ENCODE measurements at regions not wholly inside any gene's neighbourhood (a gene's known extent, or its start where the extent isn't known, plus 50 kb on each side); places are given as distances from the start of the nearest gene placed in this dataset.

DNA sequence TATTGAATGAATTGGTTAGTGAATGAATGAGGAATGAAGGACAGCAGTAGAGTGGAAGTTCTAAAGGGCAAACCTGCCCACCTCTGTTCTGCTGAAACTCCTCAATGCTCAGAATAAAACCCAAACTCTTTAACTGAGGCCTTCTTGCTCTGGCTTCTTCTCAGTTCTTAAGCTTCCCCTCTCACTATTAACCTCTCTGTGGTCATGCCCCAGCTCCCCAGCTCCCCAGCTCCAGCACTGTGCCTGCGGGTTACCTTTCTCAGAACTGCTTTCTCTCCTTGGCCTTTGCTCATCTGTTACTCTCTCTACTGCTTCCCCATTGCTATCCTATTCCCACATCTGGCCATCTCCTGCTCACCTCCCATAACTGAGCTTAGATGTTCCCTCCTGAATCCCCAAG is 137.4 kb downstream of the NXPE2 start:
- TF ChIP-seq, protein P1, sequence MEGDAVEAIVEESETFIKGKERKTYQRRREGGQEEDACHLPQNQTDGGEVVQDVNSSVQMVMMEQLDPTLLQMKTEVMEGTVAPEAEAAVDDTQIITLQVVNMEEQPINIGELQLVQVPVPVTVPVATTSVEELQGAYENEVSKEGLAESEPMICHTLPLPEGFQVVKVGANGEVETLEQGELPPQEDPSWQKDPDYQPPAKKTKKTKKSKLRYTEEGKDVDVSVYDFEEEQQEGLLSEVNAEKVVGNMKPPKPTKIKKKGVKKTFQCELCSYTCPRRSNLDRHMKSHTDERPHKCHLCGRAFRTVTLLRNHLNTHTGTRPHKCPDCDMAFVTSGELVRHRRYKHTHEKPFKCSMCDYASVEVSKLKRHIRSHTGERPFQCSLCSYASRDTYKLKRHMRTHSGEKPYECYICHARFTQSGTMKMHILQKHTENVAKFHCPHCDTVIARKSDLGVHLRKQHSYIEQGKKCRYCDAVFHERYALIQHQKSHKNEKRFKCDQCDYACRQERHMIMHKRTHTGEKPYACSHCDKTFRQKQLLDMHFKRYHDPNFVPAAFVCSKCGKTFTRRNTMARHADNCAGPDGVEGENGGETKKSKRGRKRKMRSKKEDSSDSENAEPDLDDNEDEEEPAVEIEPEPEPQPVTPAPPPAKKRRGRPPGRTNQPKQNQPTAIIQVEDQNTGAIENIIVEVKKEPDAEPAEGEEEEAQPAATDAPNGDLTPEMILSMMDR (IDR thresholded peaks at IDR 0.05; ENCODE audit: low read depth, low read length, missing input control), result no peak
- TF ChIP-seq, protein P2, sequence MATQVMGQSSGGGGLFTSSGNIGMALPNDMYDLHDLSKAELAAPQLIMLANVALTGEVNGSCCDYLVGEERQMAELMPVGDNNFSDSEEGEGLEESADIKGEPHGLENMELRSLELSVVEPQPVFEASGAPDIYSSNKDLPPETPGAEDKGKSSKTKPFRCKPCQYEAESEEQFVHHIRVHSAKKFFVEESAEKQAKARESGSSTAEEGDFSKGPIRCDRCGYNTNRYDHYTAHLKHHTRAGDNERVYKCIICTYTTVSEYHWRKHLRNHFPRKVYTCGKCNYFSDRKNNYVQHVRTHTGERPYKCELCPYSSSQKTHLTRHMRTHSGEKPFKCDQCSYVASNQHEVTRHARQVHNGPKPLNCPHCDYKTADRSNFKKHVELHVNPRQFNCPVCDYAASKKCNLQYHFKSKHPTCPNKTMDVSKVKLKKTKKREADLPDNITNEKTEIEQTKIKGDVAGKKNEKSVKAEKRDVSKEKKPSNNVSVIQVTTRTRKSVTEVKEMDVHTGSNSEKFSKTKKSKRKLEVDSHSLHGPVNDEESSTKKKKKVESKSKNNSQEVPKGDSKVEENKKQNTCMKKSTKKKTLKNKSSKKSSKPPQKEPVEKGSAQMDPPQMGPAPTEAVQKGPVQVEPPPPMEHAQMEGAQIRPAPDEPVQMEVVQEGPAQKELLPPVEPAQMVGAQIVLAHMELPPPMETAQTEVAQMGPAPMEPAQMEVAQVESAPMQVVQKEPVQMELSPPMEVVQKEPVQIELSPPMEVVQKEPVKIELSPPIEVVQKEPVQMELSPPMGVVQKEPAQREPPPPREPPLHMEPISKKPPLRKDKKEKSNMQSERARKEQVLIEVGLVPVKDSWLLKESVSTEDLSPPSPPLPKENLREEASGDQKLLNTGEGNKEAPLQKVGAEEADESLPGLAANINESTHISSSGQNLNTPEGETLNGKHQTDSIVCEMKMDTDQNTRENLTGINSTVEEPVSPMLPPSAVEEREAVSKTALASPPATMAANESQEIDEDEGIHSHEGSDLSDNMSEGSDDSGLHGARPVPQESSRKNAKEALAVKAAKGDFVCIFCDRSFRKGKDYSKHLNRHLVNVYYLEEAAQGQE (IDR thresholded peaks at IDR 0.05), result no peak
- TF ChIP-seq RAD21 (IDR thresholded peaks at IDR 0.05) (no peak), TAF1 (conservative IDR thresholded peaks at IDR 0.05) (no peak), YY1 (IDR thresholded peaks at IDR 0.05) (no peak), EGR1 (IDR thresholded peaks at IDR 0.05; ENCODE audit: low read depth in 2 of 2) (no peak), JUND (IDR thresholded peaks at IDR 0.05) (no peak), FOXA2 (IDR thresholded peaks at IDR 0.05) (no peak), SP1 (IDR thresholded peaks at IDR 0.05) (no peak), GABPA (IDR thresholded peaks at IDR 0.05 in 1 of 2, conservative IDR thresholded peaks at IDR 0.05 in 1 of 2) (no peak), RXRA (IDR thresholded peaks at IDR 0.05) (no peak), HNF4G (IDR thresholded peaks at IDR 0.05) (no peak)
- TF ChIP-seq, protein P3, sequence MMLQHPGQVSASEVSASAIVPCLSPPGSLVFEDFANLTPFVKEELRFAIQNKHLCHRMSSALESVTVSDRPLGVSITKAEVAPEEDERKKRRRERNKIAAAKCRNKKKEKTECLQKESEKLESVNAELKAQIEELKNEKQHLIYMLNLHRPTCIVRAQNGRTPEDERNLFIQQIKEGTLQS (IDR thresholded peaks at IDR 0.05), result no peak
- TF ChIP-seq, protein P4, sequence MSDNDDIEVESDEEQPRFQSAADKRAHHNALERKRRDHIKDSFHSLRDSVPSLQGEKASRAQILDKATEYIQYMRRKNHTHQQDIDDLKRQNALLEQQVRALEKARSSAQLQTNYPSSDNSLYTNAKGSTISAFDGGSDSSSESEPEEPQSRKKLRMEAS (IDR thresholded peaks at IDR 0.05), result no peak
